ENCODE measurements at regions not wholly inside any gene's neighbourhood (a gene's known extent, or its start where the extent isn't known, plus 50 kb on each side); places are given as distances from the start of the nearest gene placed in this dataset.
"Not testable (repeated sequence)": the region's sequence is repeated elsewhere in the genome, so short reads cannot be mapped to it uniquely, and the experiment has no call there.

- no peak overlapping the region for H3K4me3 ChIP-seq
- no peaks in the 10 kb centered on the region for H3K4me1 ChIP-seq
- no peak for DNase-seq
- intact Hi-C loops (cut with DNase I; ENCODE audit: low total_unique reads) = no loop called here
- H3K36me3 ChIP-seq = no peaks in the 10 kb centered on the region
- no peak for TF ChIP-seq CTCF (IDR thresholded peaks at IDR 0.05)
- H3K27ac ChIP-seq = no peak overlapping the region
- H3K27me3 ChIP-seq = no peaks in the 10 kb centered on the region
- no peaks in the 10 kb centered on the region for H3K9me3 ChIP-seq
Measured at GRCh38 chr6:2307799-2308198, 62.4 kb upstream of the GMDS start.

- no peak for DNase-seq
- H3K27ac ChIP-seq = no peak overlapping the region
- H3K9me3 ChIP-seq = peaks cover 0 to 4% (median 0%) of the 10 kb centered on the region in 3 donors
- TF ChIP-seq CTCF (IDR thresholded peaks at IDR 0.05) = no peak
- no peaks in the 10 kb centered on the region for H3K27me3 ChIP-seq
- H3K4me3 ChIP-seq = no peak overlapping the region
- H3K36me3 ChIP-seq = no peaks in the 10 kb centered on the region
- intact Hi-C loops (cut with DNase I; ENCODE audit: low total_unique reads) = no loop called here
- H3K4me1 ChIP-seq = no peaks in the 10 kb centered on the region
Measured at GRCh38 chr6:2305951-2306350, 60.5 kb upstream of the GMDS start.

GRCh38 chr6:2302482-2302881, 57.1 kb upstream of the GMDS start:
- H3K4me3 ChIP-seq; DNase-seq; intact Hi-C loops (cut with DNase I; ENCODE audit: low total_unique reads); H3K36me3 ChIP-seq; H3K4me1 ChIP-seq; H3K27ac ChIP-seq; H3K27me3 ChIP-seq: not testable (repeated sequence)
- peaks cover 0 to 17% (median 0%) of the 10 kb centered on the region in 3 donors for H3K9me3 ChIP-seq

- Histone ChIP-seq H3K36me3 (peaks cover 0 to 9% (median 0%) of the 10 kb centered on the region in 3 donors), H3K4me3 (no peak overlapping the region), H3K9me3 (peaks cover 0 to 36% (median 0%) of the 10 kb centered on the region in 3 donors), H3K27me3 (no peaks in the 10 kb centered on the region), H3K4me1 (no peaks in the 10 kb centered on the region), H3K27ac (no peak overlapping the region)
- DNase-seq = no peak
- TF ChIP-seq CTCF (IDR thresholded peaks at IDR 0.05) = no peak
- intact Hi-C loops (cut with DNase I; ENCODE audit: low total_unique reads) = no loop called here
Measured at GRCh38 chr6:2296781-2297180, 51.4 kb upstream of the GMDS start.
